HL-60 (cell line): ENCODE measurements at regions not wholly inside any gene's neighbourhood (a gene's known extent, or its start where the extent isn't known, plus 50 kb on each side); places are given as distances from the start of the nearest gene placed in this dataset.

ENCODE experiments used
- CTCF ChIP-seq: IDR thresholded peaks from one replicate; pipeline ENCODE4 v1.5.1; 2011; ENCODE audit warnings: low read length, control low read depth, inconsistent platforms; ENCODE audit not compliant: insufficient read depth
- GABPA ChIP-seq: IDR thresholded peaks from 2 replicates; pipeline ENCODE4 v1.6.1; 2012; ENCODE audit warnings: low read depth
- POLR2AphosphoS5 ChIP-seq: IDR thresholded peaks from 2 replicates; pipeline ENCODE4 v1.6.1; 2012; ENCODE audit warnings: low read depth
- REST ChIP-seq: IDR thresholded peaks from 2 replicates; pipeline ENCODE4 v1.6.1; 2012; ENCODE audit warnings: low read depth; ENCODE audit not compliant: insufficient replicate concordance
- SPI1 ChIP-seq: IDR thresholded peaks from 2 replicates; pipeline ENCODE4 v1.6.1; 2012; ENCODE audit warnings: low read depth, mild to moderate bottlenecking, borderline replicate concordance

GRCh38 chr13:31880851-31881494 lies 141.6 kb downstream of the RXFP2 start:
- no peak for TF ChIP-seq CTCF
- no peak for TF ChIP-seq POLR2AphosphoS5
- TF ChIP-seq REST = no peak
- no peak for TF ChIP-seq SPI1
- TF ChIP-seq GABPA = no peak
